Ovary (tissue), 3 donors: ENCODE measurements at regions not wholly inside any gene's neighbourhood (a gene's known extent, or its start where the extent isn't known, plus 50 kb on each side); places are given as distances from the start of the nearest gene placed in this dataset.

Experiments used
- EP300 ChIP-seq: sonication (generic); formaldehyde crosslinking; IDR thresholded peaks from one replicate; pipeline ENCODE4 v1.6.1; 2017; ENCODE audit warnings: antibody characterized with exemption
- POLR2A ChIP-seq: fragments of 450-650 bp; IDR thresholded peaks from one replicate; pipeline ENCODE4 v1.6.1; 2017; ENCODE audit warnings: antibody characterized with exemption, mild to moderate bottlenecking, moderate library complexity
- TF ChIP-seq, protein P1 (sequence below), 3 donors: fragments of 450-650 bp in 2 of 3; fragments of 200-600 bp in 1 of 3; IDR thresholded peaks; one replicate each; pipeline versions ENCODE4 v1.5.1 to v1.8.0; 2016 to 2022; ENCODE audit warnings: antibody characterized with exemption in 3 of 3, mild to moderate bottlenecking in 1 of 3
- donor health status: DM: no; HTN: no; CAD: no.

DNA sequence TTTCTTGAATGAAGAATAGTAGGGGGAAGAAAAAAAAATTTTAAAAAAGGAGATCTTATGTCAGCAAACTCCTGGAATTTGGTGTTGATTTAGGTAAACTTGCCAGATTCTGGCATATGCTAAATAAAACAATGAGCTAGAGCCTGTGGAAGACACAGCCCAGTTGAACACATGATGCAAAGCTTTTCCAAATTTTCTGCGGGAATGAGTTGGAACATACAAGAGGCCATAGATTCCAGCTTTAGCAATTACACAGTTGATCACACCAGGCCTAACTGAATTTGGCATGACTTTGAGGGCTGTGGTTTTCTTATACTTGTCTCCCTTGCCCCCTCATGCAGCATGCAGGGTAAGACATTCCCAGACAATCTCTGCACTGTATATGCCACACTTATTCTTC lies 297.0 kb downstream of the SH3GL2 start:
- TF ChIP-seq, protein P1, sequence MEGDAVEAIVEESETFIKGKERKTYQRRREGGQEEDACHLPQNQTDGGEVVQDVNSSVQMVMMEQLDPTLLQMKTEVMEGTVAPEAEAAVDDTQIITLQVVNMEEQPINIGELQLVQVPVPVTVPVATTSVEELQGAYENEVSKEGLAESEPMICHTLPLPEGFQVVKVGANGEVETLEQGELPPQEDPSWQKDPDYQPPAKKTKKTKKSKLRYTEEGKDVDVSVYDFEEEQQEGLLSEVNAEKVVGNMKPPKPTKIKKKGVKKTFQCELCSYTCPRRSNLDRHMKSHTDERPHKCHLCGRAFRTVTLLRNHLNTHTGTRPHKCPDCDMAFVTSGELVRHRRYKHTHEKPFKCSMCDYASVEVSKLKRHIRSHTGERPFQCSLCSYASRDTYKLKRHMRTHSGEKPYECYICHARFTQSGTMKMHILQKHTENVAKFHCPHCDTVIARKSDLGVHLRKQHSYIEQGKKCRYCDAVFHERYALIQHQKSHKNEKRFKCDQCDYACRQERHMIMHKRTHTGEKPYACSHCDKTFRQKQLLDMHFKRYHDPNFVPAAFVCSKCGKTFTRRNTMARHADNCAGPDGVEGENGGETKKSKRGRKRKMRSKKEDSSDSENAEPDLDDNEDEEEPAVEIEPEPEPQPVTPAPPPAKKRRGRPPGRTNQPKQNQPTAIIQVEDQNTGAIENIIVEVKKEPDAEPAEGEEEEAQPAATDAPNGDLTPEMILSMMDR (IDR thresholded peaks at IDR 0.05) = no peak
- no peak for TF ChIP-seq EP300
- TF ChIP-seq POLR2A = no peak
